Endothelial cell of umbilical vein (primary cell): ENCODE measurements at regions not wholly inside any gene's neighbourhood (a gene's known extent, or its start where the extent isn't known, plus 50 kb on each side); places are given as distances from the start of the nearest gene placed in this dataset.

Source experiments
- BruUV-seq: library from RNA; stranded (reverse); fragments of 400-500 nt; replicated peaks from 2 replicates; lab custom pipeline; 2021; lab: Mats Ljungman, UMichigan
- CTCF ChIA-PET: fragments of 300-600, 350-600 bp; sonication (Branson Sonifier 250); formaldehyde crosslinking; loops from one replicate; lab custom pipeline; 2021; ENCODE audit warnings: antibody characterized with exemption, inconsistent platforms; lab: Charles Lee
- POLR2A ChIA-PET: fragments of 300-600, 350-600 bp; sonication (Branson Sonifier 250); formaldehyde crosslinking; loops from one replicate; lab custom pipeline; 2021; ENCODE audit warnings: antibody characterized with exemption, inconsistent platforms; lab: Charles Lee
- DNase-seq: peaks from one replicate; pipeline ENCODE4 v3.0.0-alpha.2; 2011; ENCODE audit warnings: low read depth, low spot score
- FAIRE-seq: peaks from 2 replicates; lab custom pipeline; 2011; peaks lifted over from hg19 to GRCh38; lab: Jason Lieb, UNC
- H2AFZ ChIP-seq: 2 replicates; pipeline ENCODE4 v1.6.0; 2012; ENCODE audit warnings: low read depth, low read length, control low read depth, inconsistent platforms
- H3K27ac ChIP-seq: 2 replicates; pipeline ENCODE4 v1.5.1; 2011; ENCODE audit warnings: low read depth, mild to moderate bottlenecking, control low read depth, low read length, moderate library complexity; ENCODE audit not compliant: insufficient read depth
- H3K27me3 ChIP-seq, 2 experiments: 2 replicates each; pipeline versions ENCODE4 v1.6.0 to v1.6.1; 2011; ENCODE audit warnings: low read length in 2 of 2, mixed read lengths in 1 of 2; ENCODE audit not compliant: control insufficient read depth in 2 of 2, insufficient read depth in 2 of 2
- H3K36me3 ChIP-seq, 2 experiments: 2 replicates in 1 of 2; 3 replicates in 1 of 2; pipeline ENCODE4 v1.5.1; 2011; ENCODE audit warnings: low read length in 2 of 2, mild to moderate bottlenecking in 1 of 2, moderate library complexity in 1 of 2; ENCODE audit not compliant: control insufficient read depth in 2 of 2, insufficient read depth in 2 of 2; ENCODE audit errors: extremely low read depth in 1 of 2
- H3K4me1 ChIP-seq: 3 replicates; pipeline ENCODE4 v1.5.1; 2011; ENCODE audit warnings: mild to moderate bottlenecking, low read length; ENCODE audit not compliant: control insufficient read depth, insufficient read depth; ENCODE audit errors: extremely low read depth
- H3K4me2 ChIP-seq: 2 replicates; pipeline ENCODE4 v1.6.1; 2011; ENCODE audit warnings: low read length, control low read depth, mixed read lengths; ENCODE audit not compliant: insufficient read depth
- H3K4me3 ChIP-seq, 3 experiments: fragments of 200-600 bp in 1 of 3; sonication (generic), shearing (Covaris generic) in 1 of 3; replicated peaks in 1 of 3; 2 replicates each; pipeline ENCODE4 v1.5.1; 2011 to 2016; ENCODE audit warnings: control low read depth in 3 of 3, low read length in 3 of 3, mild to moderate bottlenecking in 2 of 3, inconsistent platforms in 1 of 3, low read depth in 1 of 3, moderate library complexity in 1 of 3; ENCODE audit not compliant: insufficient read depth in 1 of 3
- H3K79me2 ChIP-seq: 2 replicates; pipeline ENCODE4 v1.6.0; 2012; ENCODE audit warnings: low read length, inconsistent platforms; ENCODE audit not compliant: control insufficient read depth, insufficient read depth
- H3K9ac ChIP-seq: replicated peaks from 2 replicates; pipeline ENCODE3; 2011; ENCODE audit warnings: low read length, control low read depth; ENCODE audit not compliant: insufficient read depth; ENCODE audit errors: extremely low read depth
- H3K9me1 ChIP-seq: replicated peaks from 3 replicates; pipeline ENCODE4 v1.6.0; 2011; ENCODE audit warnings: mild to moderate bottlenecking, low read length; ENCODE audit not compliant: control insufficient read depth, insufficient read depth; ENCODE audit errors: extremely low read depth
- H3K9me3 ChIP-seq: replicated peaks from 2 replicates; pipeline ENCODE4 v1.5.1; 2012; ENCODE audit warnings: low read length, inconsistent platforms; ENCODE audit not compliant: control insufficient read depth, insufficient read depth
- H4K20me1 ChIP-seq: replicated peaks from 2 replicates; pipeline ENCODE3; 2011; ENCODE audit warnings: mild to moderate bottlenecking, low read length; ENCODE audit not compliant: control insufficient read depth, insufficient read depth; ENCODE audit errors: extremely low read depth
- CTCF ChIP-seq, 2 donors: IDR thresholded peaks; 1 replicate in 1 of 2; 2 replicates in 1 of 2; pipeline ENCODE4 v1.5.1; 2011; ENCODE audit warnings: low read length in 2 of 2, mild to moderate bottlenecking in 2 of 2, moderate library complexity in 2 of 2, control low read depth in 1 of 2, inconsistent platforms in 1 of 2, low read depth in 1 of 2; ENCODE audit not compliant: insufficient read depth in 1 of 2; ENCODE audit errors: extremely low read depth in 1 of 2
- EZH2 ChIP-seq: IDR thresholded peaks from 2 replicates; pipeline ENCODE4 v1.6.1; 2012; ENCODE audit warnings: borderline replicate concordance, low read depth, mild to moderate bottlenecking, moderate library complexity, low read length, inconsistent platforms; ENCODE audit not compliant: severe bottlenecking
- FOS ChIP-seq: IDR thresholded peaks from 2 replicates; pipeline ENCODE4 v1.6.1; 2011; ENCODE audit warnings: mild to moderate bottlenecking, low read length, moderate library complexity, borderline replicate concordance; ENCODE audit not compliant: insufficient read depth
- GATA2 ChIP-seq: IDR thresholded peaks from 2 replicates; pipeline ENCODE4 v1.7.0; 2011; ENCODE audit warnings: low read depth, mild to moderate bottlenecking, moderate library complexity, mixed read lengths, low read length; ENCODE audit not compliant: insufficient read length, insufficient read depth
- JUN ChIP-seq: IDR thresholded peaks from 2 replicates; pipeline ENCODE4 v1.6.1; 2011; ENCODE audit warnings: borderline replicate concordance, low read depth; ENCODE audit not compliant: insufficient read length, insufficient read depth
- MAX ChIP-seq: IDR thresholded peaks from 2 replicates; pipeline ENCODE4 v1.6.1; 2011; ENCODE audit not compliant: insufficient read depth, insufficient read length
- MYC ChIP-seq: IDR thresholded peaks from one replicate; pipeline ENCODE4 v1.6.1; 2011; ENCODE audit warnings: mild to moderate bottlenecking, low read depth, low read length
- POLR2A ChIP-seq: IDR thresholded peaks from 2 replicates; pipeline ENCODE4 v1.6.1; 2012; ENCODE audit warnings: low read depth, mild to moderate bottlenecking, control low read depth, low read length
- POLR2AphosphoS5 ChIP-seq: IDR thresholded peaks from 2 replicates; pipeline ENCODE4 v1.6.1; 2012; ENCODE audit warnings: low read depth, mild to moderate bottlenecking, control low read depth, low read length, moderate library complexity; ENCODE audit not compliant: insufficient read depth
- dilution Hi-C: fragments of 300-500 bp; cut with MboI; formaldehyde crosslinking; loops from one replicate; pipeline ENCODE4 v1.15.0; 2019; ENCODE audit warnings: low sequenced_read_pairs; ENCODE audit not compliant: extremely low pct_ligation_motif_present
- intact Hi-C: fragments of 100-400 bp; cut with micrococcal nuclease; formaldehyde crosslinking; loops from one replicate; pipeline ENCODE4 v1.10.0; 2022

- no peaks in the 10 kb centered on the region for H3K27me3 ChIP-seq
- no peaks in the 10 kb centered on the region for H4K20me1 ChIP-seq
- H3K4me1 ChIP-seq, result no peaks in the 10 kb centered on the region
- FAIRE-seq (no peak), DNase-seq (no peak)
- H3K79me2 ChIP-seq, result no peaks in the 10 kb centered on the region
- H3K9ac ChIP-seq, result no peak overlapping the region
- no peak overlapping the region for H3K4me3 ChIP-seq
- intact Hi-C loops, result no loop called here
- POLR2A ChIA-PET, result no interaction called here
- H3K4me2 ChIP-seq, result no peak overlapping the region
- no TSS peak for BruUV-seq
- dilution Hi-C loops, result no loop called here
- H3K9me3 ChIP-seq, result no peaks in the 10 kb centered on the region
- H3K36me3 ChIP-seq, result no peaks in the 10 kb centered on the region
- no peaks in the 10 kb centered on the region for H3K9me1 ChIP-seq
- no peak overlapping the region for H2AFZ ChIP-seq
- no peak overlapping the region for H3K27ac ChIP-seq
- TF ChIP-seq GATA2, result no peak
- TF ChIP-seq EZH2, result no peak
- no peak for TF ChIP-seq FOS
- no peak for TF ChIP-seq CTCF (IDR thresholded peaks at IDR 0.05; ENCODE audit: extremely low read depth in 1 of 2, insufficient read depth in 1 of 2, low read depth in 1 of 2, low read length in 2 of 2)
- no peak for TF ChIP-seq JUN
- no peak for TF ChIP-seq POLR2A
- no peak for TF ChIP-seq MAX
- TF ChIP-seq MYC, result no peak
- TF ChIP-seq POLR2AphosphoS5, result no peak
- CTCF ChIA-PET, result no interaction called here
Observed at GRCh38 chr5:18920966-18921365, 1067.0 kb downstream of the CDH18 start.
